Stimulated activated CD4-positive, alpha-beta T cell treated with anti-CD3 and anti-CD28 coated beads, TNF-alpha, amount 100 ng/mL, for 48 hours (primary cell): ENCODE measurements at regions not wholly inside any gene's neighbourhood (a gene's known extent, or its start where the extent isn't known, plus 50 kb on each side); places are given as distances from the start of the nearest gene placed in this dataset.

Source experiments
- DNase-seq, 3 donors: peaks; one replicate each; pipeline ENCODE4 v3.0.0-alpha.2; 2020; ENCODE audit warnings: low read depth in 3 of 3

GRCh38 chr1:82697965-82698364 is 897.2 kb downstream of the ADGRL2 start:
- no peak for DNase-seq

- DNase-seq = no peak
Measured at GRCh38 chr1:82695443-82695842, 894.7 kb downstream of the ADGRL2 start.

- DNase-seq = no peak
Measured at GRCh38 chr1:82690411-82690810, 889.7 kb downstream of the ADGRL2 start.

GRCh38 chr1:82689217-82689616 is 888.5 kb downstream of the ADGRL2 start:
- no peak for DNase-seq

- DNase-seq = no peak
Measured at GRCh38 chr1:82686774-82687173, 886.0 kb downstream of the ADGRL2 start.

- no peak for DNase-seq
Measured at GRCh38 chr1:82646888-82647287, 846.2 kb downstream of the ADGRL2 start.

GRCh38 chr1:82646336-82646735 is 845.6 kb downstream of the ADGRL2 start:
- no peak for DNase-seq

GRCh38 chr1:82644186-82644915 is 843.6 kb downstream of the ADGRL2 start:
- no peak for DNase-seq

- no peak for DNase-seq
Measured at GRCh38 chr1:82640352-82640751, 839.6 kb downstream of the ADGRL2 start.

GRCh38 chr1:82634266-82634665 is 833.5 kb downstream of the ADGRL2 start:
- no peak for DNase-seq

- no peak for DNase-seq
Measured at GRCh38 chr1:82632155-82632554, 831.4 kb downstream of the ADGRL2 start.

- no peak for DNase-seq
Measured at GRCh38 chr1:82628887-82629286, 828.2 kb downstream of the ADGRL2 start.

- DNase-seq = no peak
Measured at GRCh38 chr1:82625537-82625936, 824.8 kb downstream of the ADGRL2 start.

GRCh38 chr1:82621076-82621475 is 820.3 kb downstream of the ADGRL2 start:
- DNase-seq = no peak

- no peak for DNase-seq
Measured at GRCh38 chr1:82614090-82614489, 813.4 kb downstream of the ADGRL2 start.

- DNase-seq = no peak
Measured at GRCh38 chr1:82612986-82613385, 812.3 kb downstream of the ADGRL2 start.

GRCh38 chr1:82606546-82606945 is 805.8 kb downstream of the ADGRL2 start:
- DNase-seq = no peak

- no peak for DNase-seq
Measured at GRCh38 chr1:82604524-82604923, 803.8 kb downstream of the ADGRL2 start.

GRCh38 chr1:82600314-82600713 is 799.6 kb downstream of the ADGRL2 start:
- no peak for DNase-seq

- no peak for DNase-seq
Measured at GRCh38 chr1:82598812-82599211, 798.1 kb downstream of the ADGRL2 start.

- no peak for DNase-seq
Measured at GRCh38 chr1:82598337-82598736, 797.6 kb downstream of the ADGRL2 start.

GRCh38 chr1:82597649-82598048 is 796.9 kb downstream of the ADGRL2 start:
- no peak for DNase-seq

- no peak for DNase-seq
Measured at GRCh38 chr1:82597141-82597540, 796.4 kb downstream of the ADGRL2 start.

GRCh38 chr1:82593561-82593960 is 792.8 kb downstream of the ADGRL2 start:
- no peak for DNase-seq
